ENCODE measurements at regions not wholly inside any gene's neighbourhood (a gene's known extent, or its start where the extent isn't known, plus 50 kb on each side); places are given as distances from the start of the nearest gene placed in this dataset.
"Not testable (repeated sequence)": the region's sequence is repeated elsewhere in the genome, so short reads cannot be mapped to it uniquely, and the experiment has no call there.

GRCh38 chr13:105672881-105673280 lies 862.6 kb downstream of the EFNB2 start:
- H3K9ac ChIP-seq (ENCODE audit: low read length), result no peak overlapping the region
- no peak overlapping the region for H3K27ac ChIP-seq (ENCODE audit: low read length)
- H3K36me3 ChIP-seq (ENCODE audit: control insufficient read depth, low read depth, low read length), result no peaks in the 10 kb centered on the region
- H3K4me1 ChIP-seq (ENCODE audit: control insufficient read depth, low read depth, low read length), result no peaks in the 10 kb centered on the region
- H3K27me3 ChIP-seq (ENCODE audit: control insufficient read depth, insufficient read depth, low read length), result no peaks in the 10 kb centered on the region
- no peak overlapping the region for H3K4me3 ChIP-seq (ENCODE audit: low read length)
- H3K9me3 ChIP-seq (ENCODE audit: control insufficient read depth, low read depth, low read length), result no peaks in the 10 kb centered on the region

DNA sequence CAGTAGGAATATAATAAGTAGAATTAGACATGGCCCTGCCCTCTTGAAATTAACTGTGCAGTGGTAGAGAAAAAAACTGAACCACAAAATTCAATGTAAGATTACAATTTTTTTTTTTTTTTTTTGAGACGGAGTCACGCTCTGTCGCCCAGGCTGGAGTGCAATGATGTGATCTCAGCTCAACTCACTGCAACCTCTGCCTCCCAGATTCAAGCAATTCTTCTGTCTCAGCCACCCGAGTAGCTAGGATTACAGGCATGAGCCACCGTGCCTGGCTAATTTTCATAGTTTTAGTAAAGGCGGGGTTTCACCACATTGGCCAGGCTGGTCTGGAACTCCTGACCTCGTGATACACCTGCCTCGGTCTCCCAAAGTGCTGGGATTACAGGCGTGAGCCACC lies 864.3 kb downstream of the EFNB2 start:
- not testable (repeated sequence) for H3K4me1 ChIP-seq (ENCODE audit: control insufficient read depth, low read depth, low read length); H3K4me3 ChIP-seq (ENCODE audit: low read length); H3K27ac ChIP-seq (ENCODE audit: low read length); H3K9me3 ChIP-seq (ENCODE audit: control insufficient read depth, low read depth, low read length); H3K9ac ChIP-seq (ENCODE audit: low read length); H3K27me3 ChIP-seq (ENCODE audit: control insufficient read depth, insufficient read depth, low read length); H3K36me3 ChIP-seq (ENCODE audit: control insufficient read depth, low read depth, low read length)

GRCh38 chr13:105670179-105670990 lies 865.1 kb downstream of the EFNB2 start:
- Histone ChIP-seq H3K9ac (ENCODE audit: low read length) (no peak overlapping the region), H3K27ac (ENCODE audit: low read length) (no peak overlapping the region), H3K9me3 (ENCODE audit: control insufficient read depth, low read depth, low read length) (no peaks in the 10 kb centered on the region), H3K4me1 (ENCODE audit: control insufficient read depth, low read depth, low read length) (no peaks in the 10 kb centered on the region), H3K36me3 (ENCODE audit: control insufficient read depth, low read depth, low read length) (no peaks in the 10 kb centered on the region), H3K27me3 (ENCODE audit: control insufficient read depth, insufficient read depth, low read length) (no peaks in the 10 kb centered on the region), H3K4me3 (ENCODE audit: low read length) (no peak overlapping the region)

- Histone ChIP-seq H3K27me3 (ENCODE audit: control insufficient read depth, insufficient read depth, low read length) (no peaks in the 10 kb centered on the region), H3K4me1 (ENCODE audit: control insufficient read depth, low read depth, low read length) (no peaks in the 10 kb centered on the region), H3K9me3 (ENCODE audit: control insufficient read depth, low read depth, low read length) (no peaks in the 10 kb centered on the region), H3K9ac (ENCODE audit: low read length) (no peak overlapping the region), H3K36me3 (ENCODE audit: control insufficient read depth, low read depth, low read length) (no peaks in the 10 kb centered on the region), H3K4me3 (ENCODE audit: low read length) (no peak overlapping the region), H3K27ac (ENCODE audit: low read length) (no peak overlapping the region)
Observed at GRCh38 chr13:105665284-105665683, 870.2 kb downstream of the EFNB2 start.

DNA sequence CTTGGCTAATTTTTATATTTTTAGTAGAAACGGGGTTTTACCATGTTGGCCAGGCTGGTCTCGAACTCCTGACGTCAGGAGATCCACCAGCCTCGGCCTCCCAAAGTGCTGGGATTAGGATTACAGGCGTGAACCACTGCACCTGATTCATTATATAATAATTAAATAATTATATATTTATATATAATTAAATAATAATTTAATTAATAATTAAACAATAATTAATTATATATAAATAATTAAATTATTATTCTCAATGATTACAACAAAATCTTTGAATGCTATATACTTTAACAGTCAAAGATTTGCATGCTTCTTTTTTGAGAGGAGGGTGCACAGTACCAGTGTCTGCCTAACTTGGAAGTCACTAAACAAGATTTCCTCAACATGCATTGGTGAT lies 872.3 kb downstream of the EFNB2 start:
- no peak overlapping the region for H3K4me3 ChIP-seq (ENCODE audit: low read length)
- no peak overlapping the region for H3K27ac ChIP-seq (ENCODE audit: low read length)
- no peaks in the 10 kb centered on the region for H3K9me3 ChIP-seq (ENCODE audit: control insufficient read depth, low read depth, low read length)
- no peaks in the 10 kb centered on the region for H3K27me3 ChIP-seq (ENCODE audit: control insufficient read depth, insufficient read depth, low read length)
- H3K36me3 ChIP-seq (ENCODE audit: control insufficient read depth, low read depth, low read length), result no peaks in the 10 kb centered on the region
- no peaks in the 10 kb centered on the region for H3K4me1 ChIP-seq (ENCODE audit: control insufficient read depth, low read depth, low read length)
- no peak overlapping the region for H3K9ac ChIP-seq (ENCODE audit: low read length)

GRCh38 chr13:105660561-105660960 lies 874.9 kb downstream of the EFNB2 start:
- H3K27ac ChIP-seq (ENCODE audit: low read length), result no peak overlapping the region

GRCh38 chr13:105658431-105658830 lies 877.0 kb downstream of the EFNB2 start:
- H3K27ac ChIP-seq (ENCODE audit: low read length), result no peak overlapping the region
- no peak overlapping the region for H3K4me3 ChIP-seq (ENCODE audit: low read length)
- H3K36me3 ChIP-seq (ENCODE audit: control insufficient read depth, low read depth, low read length), result no peaks in the 10 kb centered on the region
- H3K27me3 ChIP-seq (ENCODE audit: control insufficient read depth, insufficient read depth, low read length), result no peaks in the 10 kb centered on the region
- no peak overlapping the region for H3K9ac ChIP-seq (ENCODE audit: low read length)
- no peaks in the 10 kb centered on the region for H3K4me1 ChIP-seq (ENCODE audit: control insufficient read depth, low read depth, low read length)
- H3K9me3 ChIP-seq (ENCODE audit: control insufficient read depth, low read depth, low read length), result no peaks in the 10 kb centered on the region

More at GRCh38 chr13:105660561-105660960, 874.9 kb downstream of the EFNB2 start:
- Histone ChIP-seq H3K4me3 (ENCODE audit: low read length) (no peak overlapping the region), H3K36me3 (ENCODE audit: control insufficient read depth, low read depth, low read length) (no peaks in the 10 kb centered on the region), H3K9me3 (ENCODE audit: control insufficient read depth, low read depth, low read length) (no peaks in the 10 kb centered on the region), H3K4me1 (ENCODE audit: control insufficient read depth, low read depth, low read length) (no peaks in the 10 kb centered on the region), H3K27me3 (ENCODE audit: control insufficient read depth, insufficient read depth, low read length) (no peaks in the 10 kb centered on the region), H3K9ac (ENCODE audit: low read length) (no peak overlapping the region)

DNA sequence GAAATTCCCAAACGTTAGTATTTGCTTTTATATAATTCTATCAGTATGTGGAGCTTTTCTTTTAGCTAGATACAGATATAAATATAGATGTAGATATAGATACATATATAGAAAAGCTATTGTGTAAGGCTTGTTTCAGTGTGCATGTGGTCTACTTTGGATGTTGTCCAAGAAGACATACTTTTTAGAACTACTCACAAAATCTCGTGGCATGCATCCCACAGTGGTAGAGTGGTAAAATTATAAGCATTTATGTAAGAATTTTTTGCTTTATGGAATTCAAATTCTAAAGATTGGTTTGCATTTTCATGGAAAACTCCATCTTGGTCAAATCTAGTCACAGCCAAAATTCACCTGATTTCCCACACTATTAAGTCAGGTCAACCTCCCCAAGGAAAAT lies 880.4 kb downstream of the EFNB2 start:
- no peaks in the 10 kb centered on the region for H3K36me3 ChIP-seq (ENCODE audit: control insufficient read depth, low read depth, low read length)
- H3K9ac ChIP-seq (ENCODE audit: low read length), result no peak overlapping the region
- H3K27ac ChIP-seq (ENCODE audit: low read length), result no peak overlapping the region
- H3K4me1 ChIP-seq (ENCODE audit: control insufficient read depth, low read depth, low read length), result no peaks in the 10 kb centered on the region
- H3K4me3 ChIP-seq (ENCODE audit: low read length), result no peak overlapping the region
- H3K9me3 ChIP-seq (ENCODE audit: control insufficient read depth, low read depth, low read length), result no peaks in the 10 kb centered on the region
- H3K27me3 ChIP-seq (ENCODE audit: control insufficient read depth, insufficient read depth, low read length), result no peaks in the 10 kb centered on the region

DNA sequence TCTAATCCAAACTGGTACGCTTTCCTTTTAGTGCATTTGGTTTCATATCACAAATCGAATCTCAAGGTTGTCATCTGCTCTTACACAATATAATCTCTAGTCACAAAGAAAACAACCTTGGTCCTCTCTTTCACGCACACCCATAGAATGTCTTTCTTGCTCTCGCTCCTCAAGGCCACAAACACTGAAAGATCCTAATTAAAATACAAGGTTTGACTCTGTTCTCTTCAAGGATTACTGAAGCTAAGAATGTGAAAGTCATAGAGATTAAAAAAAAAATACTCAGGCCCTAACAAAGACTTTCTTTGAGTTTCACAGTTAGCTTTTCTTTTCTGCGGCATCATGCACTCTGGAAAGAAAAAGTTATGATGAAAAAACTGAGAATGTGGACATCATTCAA lies 891.5 kb downstream of the EFNB2 start:
- Histone ChIP-seq H3K27ac (ENCODE audit: low read length) (no peak overlapping the region), H3K4me3 (ENCODE audit: low read length) (no peak overlapping the region), H3K4me1 (ENCODE audit: control insufficient read depth, low read depth, low read length) (no peaks in the 10 kb centered on the region), H3K9me3 (ENCODE audit: control insufficient read depth, low read depth, low read length) (no peaks in the 10 kb centered on the region), H3K27me3 (ENCODE audit: control insufficient read depth, insufficient read depth, low read length) (no peaks in the 10 kb centered on the region), H3K9ac (ENCODE audit: low read length) (no peak overlapping the region), H3K36me3 (ENCODE audit: control insufficient read depth, low read depth, low read length) (no peaks in the 10 kb centered on the region)

DNA sequence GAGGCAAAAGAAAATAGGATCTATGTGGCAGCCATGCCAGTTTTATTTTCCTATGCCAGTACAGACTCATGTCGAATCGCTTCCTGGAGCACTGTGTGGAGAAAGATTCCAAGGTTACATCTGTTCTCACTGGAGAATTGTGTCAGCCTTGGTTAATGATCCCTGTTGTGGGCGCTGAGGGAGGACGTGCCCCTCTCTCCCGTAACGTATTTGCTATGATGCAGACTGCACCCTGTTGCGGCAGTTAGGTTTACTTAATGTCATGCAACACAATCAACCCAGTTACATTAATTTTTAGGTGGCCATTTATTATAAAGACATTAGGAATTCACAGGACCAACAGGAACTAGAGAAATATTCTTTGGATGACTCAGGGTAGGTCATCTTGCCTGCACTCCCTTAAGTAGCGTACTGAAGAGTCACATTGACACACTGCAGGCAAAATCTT lies 892.9 kb downstream of the EFNB2 start:
- no peaks in the 10 kb centered on the region for H3K4me1 ChIP-seq (ENCODE audit: control insufficient read depth, low read depth, low read length)
- no peaks in the 10 kb centered on the region for H3K9me3 ChIP-seq (ENCODE audit: control insufficient read depth, low read depth, low read length)
- no peak overlapping the region for H3K27ac ChIP-seq (ENCODE audit: low read length)

GRCh38 chr13:105641121-105641520 lies 894.3 kb downstream of the EFNB2 start:
- H3K27ac ChIP-seq (ENCODE audit: low read length), result no peak overlapping the region
- no peaks in the 10 kb centered on the region for H3K36me3 ChIP-seq (ENCODE audit: control insufficient read depth, low read depth, low read length)
- H3K4me1 ChIP-seq (ENCODE audit: control insufficient read depth, low read depth, low read length), result no peaks in the 10 kb centered on the region
- no peak overlapping the region for H3K4me3 ChIP-seq (ENCODE audit: low read length)
- no peaks in the 10 kb centered on the region for H3K9me3 ChIP-seq (ENCODE audit: control insufficient read depth, low read depth, low read length)
- H3K9ac ChIP-seq (ENCODE audit: low read length), result no peak overlapping the region
- no peaks in the 10 kb centered on the region for H3K27me3 ChIP-seq (ENCODE audit: control insufficient read depth, insufficient read depth, low read length)

More for the DNA sequence above, 892.9 kb downstream of the EFNB2 start:
- Histone ChIP-seq H3K27me3 (ENCODE audit: control insufficient read depth, insufficient read depth, low read length) (no peaks in the 10 kb centered on the region), H3K36me3 (ENCODE audit: control insufficient read depth, low read depth, low read length) (no peaks in the 10 kb centered on the region), H3K9ac (ENCODE audit: low read length) (no peak overlapping the region), H3K4me3 (ENCODE audit: low read length) (no peak overlapping the region)

DNA sequence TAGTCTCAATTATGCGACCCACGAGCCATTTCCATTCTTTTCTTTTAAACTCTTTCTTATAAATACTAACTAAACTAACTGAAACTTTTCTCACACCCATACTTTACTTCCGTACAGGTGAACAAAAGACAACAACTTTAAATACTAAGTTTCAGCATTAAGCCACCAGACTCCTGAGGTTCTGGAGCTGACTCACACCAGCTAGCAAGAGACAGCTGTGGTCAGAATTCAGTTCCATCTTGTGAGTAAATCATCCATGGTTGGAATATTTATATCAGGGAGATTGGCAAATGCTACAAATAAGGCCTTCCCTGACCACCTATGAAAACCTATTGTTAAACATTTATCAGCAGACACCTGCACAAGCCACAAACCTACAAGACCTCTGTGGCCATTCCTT lies 897.0 kb downstream of the EFNB2 start:
- H3K4me3 ChIP-seq (ENCODE audit: low read length), result no peak overlapping the region
- H3K9me3 ChIP-seq (ENCODE audit: control insufficient read depth, low read depth, low read length), result no peaks in the 10 kb centered on the region
- no peaks in the 10 kb centered on the region for H3K4me1 ChIP-seq (ENCODE audit: control insufficient read depth, low read depth, low read length)
- H3K27ac ChIP-seq (ENCODE audit: low read length), result no peak overlapping the region
- H3K9ac ChIP-seq (ENCODE audit: low read length), result no peak overlapping the region
- H3K36me3 ChIP-seq (ENCODE audit: control insufficient read depth, low read depth, low read length), result no peaks in the 10 kb centered on the region
- H3K27me3 ChIP-seq (ENCODE audit: control insufficient read depth, insufficient read depth, low read length), result no peaks in the 10 kb centered on the region
